Erythroblast (primary cell): ENCODE measurements at regions not wholly inside any gene's neighbourhood (a gene's known extent, or its start where the extent isn't known, plus 50 kb on each side); places are given as distances from the start of the nearest gene placed in this dataset.

Experiments used
- GATA1 ChIP-seq: IDR thresholded peaks from 2 replicates; pipeline ENCODE4 v1.6.1; 2011; ENCODE audit warnings: low read depth, mild to moderate bottlenecking, control low read depth, low read length, moderate library complexity
- POLR2A ChIP-seq: IDR thresholded peaks from 2 replicates; pipeline ENCODE4 v1.6.1; 2011; ENCODE audit warnings: mild to moderate bottlenecking, low read length

- TF ChIP-seq POLR2A (no peak), GATA1 (no peak)
These were observed 368.3 kb upstream of the ST8SIA4 start for GRCh38 chr5:101271416-101271815.
